ENCODE measurements at regions not wholly inside any gene's neighbourhood (a gene's known extent, or its start where the extent isn't known, plus 50 kb on each side); places are given as distances from the start of the nearest gene placed in this dataset.

DNA sequence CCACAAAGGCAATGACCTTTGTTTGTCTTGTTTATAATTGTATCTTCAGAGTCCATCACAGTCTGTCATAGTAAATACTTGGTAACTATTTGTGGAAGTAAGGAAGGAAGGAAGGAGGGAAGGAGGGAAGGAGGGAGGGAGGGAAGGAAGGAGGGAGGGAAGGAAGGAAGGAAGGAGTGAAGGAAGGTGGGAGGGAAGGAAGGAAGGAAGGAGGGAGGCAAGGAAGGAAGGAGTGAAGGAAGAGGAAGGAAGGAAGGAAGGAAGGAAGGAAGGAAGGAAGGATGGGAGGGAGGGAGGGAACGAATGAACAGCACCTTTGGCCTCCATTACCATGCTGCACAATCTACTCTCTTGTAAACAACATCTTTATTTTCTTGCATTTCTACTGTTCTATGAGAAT lies 559.5 kb upstream of the PKN2 start:
- ATAC-seq: no peak
- intact Hi-C loops (cut with DNase I): no loop called here
- WGBS, 3 donors: 40 to 75% (median 44%) methylated on average over 1 of the region's 1 CpG

DNA sequence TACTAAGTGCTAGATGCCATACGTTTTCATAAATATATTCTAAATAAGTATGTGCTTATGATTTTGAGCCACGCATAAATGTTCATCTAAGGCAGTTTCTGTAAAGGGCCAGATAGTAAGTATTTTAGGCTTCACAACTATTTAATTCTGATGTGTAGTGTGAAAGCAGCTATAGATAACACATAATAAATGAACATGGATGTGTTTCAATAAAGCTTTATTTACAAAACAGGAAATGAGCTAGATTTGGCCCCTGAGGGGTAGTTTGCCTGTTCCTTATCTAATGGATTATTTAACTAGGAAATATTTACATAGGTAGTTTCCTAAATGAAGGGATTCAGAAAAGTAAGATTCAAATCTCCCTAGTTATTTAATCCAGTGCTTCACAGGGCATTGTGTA lies 557.6 kb upstream of the PKN2 start:
- H3K9me3 ChIP-seq: no peaks in the 10 kb centered on the region
- H3K4me1 ChIP-seq: no peaks in the 10 kb centered on the region
- DNase-seq: no peak
- no peaks in the 10 kb centered on the region for H3K36me3 ChIP-seq (ENCODE audit: insufficient read depth in 1 of 2, low read depth in 1 of 2)
- TF ChIP-seq, protein P1, sequence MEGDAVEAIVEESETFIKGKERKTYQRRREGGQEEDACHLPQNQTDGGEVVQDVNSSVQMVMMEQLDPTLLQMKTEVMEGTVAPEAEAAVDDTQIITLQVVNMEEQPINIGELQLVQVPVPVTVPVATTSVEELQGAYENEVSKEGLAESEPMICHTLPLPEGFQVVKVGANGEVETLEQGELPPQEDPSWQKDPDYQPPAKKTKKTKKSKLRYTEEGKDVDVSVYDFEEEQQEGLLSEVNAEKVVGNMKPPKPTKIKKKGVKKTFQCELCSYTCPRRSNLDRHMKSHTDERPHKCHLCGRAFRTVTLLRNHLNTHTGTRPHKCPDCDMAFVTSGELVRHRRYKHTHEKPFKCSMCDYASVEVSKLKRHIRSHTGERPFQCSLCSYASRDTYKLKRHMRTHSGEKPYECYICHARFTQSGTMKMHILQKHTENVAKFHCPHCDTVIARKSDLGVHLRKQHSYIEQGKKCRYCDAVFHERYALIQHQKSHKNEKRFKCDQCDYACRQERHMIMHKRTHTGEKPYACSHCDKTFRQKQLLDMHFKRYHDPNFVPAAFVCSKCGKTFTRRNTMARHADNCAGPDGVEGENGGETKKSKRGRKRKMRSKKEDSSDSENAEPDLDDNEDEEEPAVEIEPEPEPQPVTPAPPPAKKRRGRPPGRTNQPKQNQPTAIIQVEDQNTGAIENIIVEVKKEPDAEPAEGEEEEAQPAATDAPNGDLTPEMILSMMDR (IDR thresholded peaks at IDR 0.05): no peak
- no peak overlapping the region for H3K27ac ChIP-seq
- 86 to 93% (median 90%) methylated on average over 2 of the region's 2 CpGs for WGBS, 3 donors
- ATAC-seq: no peak
- no peaks in the 10 kb centered on the region for H3K27me3 ChIP-seq (ENCODE audit: insufficient read depth in 3 of 3, low read length in 2 of 3)
- intact Hi-C loops (cut with DNase I): no loop called here
- no peak overlapping the region for H3K4me3 ChIP-seq

More for the DNA sequence above, 559.5 kb upstream of the PKN2 start:
- DNase-seq: no peak
- no peaks in the 10 kb centered on the region for H3K36me3 ChIP-seq (ENCODE audit: insufficient read depth in 1 of 2, low read depth in 1 of 2)
- no peak overlapping the region for H3K4me3 ChIP-seq
- H3K27ac ChIP-seq: no peak overlapping the region
- H3K9me3 ChIP-seq: no peaks in the 10 kb centered on the region
- TF ChIP-seq, protein P1 (IDR thresholded peaks at IDR 0.05): no peak
- no peaks in the 10 kb centered on the region for H3K4me1 ChIP-seq
- H3K27me3 ChIP-seq (ENCODE audit: insufficient read depth in 3 of 3, low read length in 2 of 3): no peaks in the 10 kb centered on the region

DNA sequence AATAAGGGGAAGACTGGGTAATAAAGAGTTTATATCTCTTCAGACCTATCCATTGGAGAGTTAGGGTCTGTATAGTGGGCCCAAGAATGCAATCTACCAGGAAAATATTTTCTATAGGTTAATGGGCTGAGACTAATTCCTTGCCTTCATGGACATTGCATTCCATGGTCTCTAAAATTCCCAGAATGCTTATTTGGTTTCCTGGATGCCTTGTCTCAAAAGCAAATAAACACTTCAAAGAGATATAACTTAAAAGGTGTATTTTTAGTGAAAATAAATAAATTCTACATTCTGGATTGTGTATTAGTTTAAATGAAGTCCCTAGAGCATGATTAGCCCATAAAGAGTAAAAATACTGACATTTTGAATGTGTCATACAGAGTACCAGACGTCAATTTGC lies 550.1 kb upstream of the PKN2 start:
- 69 to 74% (median 73%) methylated on average over 1 of the region's 1 CpG for WGBS, 3 donors
- H3K4me1 ChIP-seq: no peaks in the 10 kb centered on the region

DNA sequence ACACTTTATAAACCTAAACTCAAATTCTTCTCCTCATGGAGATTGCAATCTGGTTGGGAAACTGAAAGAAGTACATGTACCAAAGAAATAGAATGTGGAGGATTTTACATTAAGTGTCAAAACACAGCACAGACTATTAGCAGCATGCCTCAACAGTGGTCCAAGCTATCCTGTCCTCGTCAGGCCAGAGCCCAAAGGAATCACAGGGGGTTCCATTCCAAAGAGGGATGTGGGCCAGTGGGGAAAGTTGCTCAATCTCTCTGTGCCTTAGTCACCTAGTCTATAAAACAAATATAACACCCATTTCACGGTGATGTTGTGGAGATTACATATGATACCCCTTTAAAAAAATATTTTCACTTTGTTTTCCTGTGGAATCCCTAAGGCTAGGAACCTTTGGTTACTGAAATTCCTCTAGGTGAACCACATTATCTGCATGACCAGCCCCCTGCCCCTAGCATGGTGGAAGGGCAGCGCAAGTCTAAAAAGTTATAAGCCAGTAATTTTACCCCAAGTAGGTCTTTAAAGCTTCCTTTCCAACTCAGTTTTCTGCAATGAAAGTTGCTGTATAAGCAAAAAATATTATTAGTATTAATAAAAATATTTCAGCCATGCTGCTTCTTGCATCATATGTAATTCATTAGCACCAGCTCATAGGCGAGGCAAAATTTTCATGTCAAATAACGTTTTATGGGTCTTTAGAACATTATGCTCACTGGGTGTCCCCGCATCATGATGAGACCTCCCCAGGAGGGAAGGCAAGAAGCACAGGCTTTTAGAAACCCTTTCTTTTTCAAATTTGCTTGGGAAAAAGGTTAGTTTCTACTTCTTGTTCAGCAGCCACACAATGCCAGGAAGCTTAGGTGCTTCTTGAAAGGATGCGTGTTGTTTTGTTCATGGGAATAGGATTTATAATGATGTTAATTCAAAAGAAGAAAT lies 548.8 kb upstream of the PKN2 start:
- TF ChIP-seq, protein P1 (IDR thresholded peaks at IDR 0.05): no peak
- no peaks in the 10 kb centered on the region for H3K4me1 ChIP-seq
- no peak overlapping the region for H3K4me3 ChIP-seq
- DNase-seq: no peak
- no peaks in the 10 kb centered on the region for H3K27me3 ChIP-seq (ENCODE audit: insufficient read depth in 3 of 3, low read length in 2 of 3)
- H3K9me3 ChIP-seq: no peaks in the 10 kb centered on the region
- no peak overlapping the region for H3K27ac ChIP-seq
- intact Hi-C loops (cut with DNase I): no loop called here
- WGBS, 3 donors: 51 to 56% (median 53%) methylated on average over 7 of the region's 7 CpGs
- no peak for ATAC-seq
- no peaks in the 10 kb centered on the region for H3K36me3 ChIP-seq (ENCODE audit: insufficient read depth in 1 of 2, low read depth in 1 of 2)

More for the DNA sequence above, 550.1 kb upstream of the PKN2 start:
- intact Hi-C loops (cut with DNase I): no loop called here
- no peak overlapping the region for H3K4me3 ChIP-seq
- H3K9me3 ChIP-seq: no peaks in the 10 kb centered on the region
- no peaks in the 10 kb centered on the region for H3K36me3 ChIP-seq (ENCODE audit: insufficient read depth in 1 of 2, low read depth in 1 of 2)
- H3K27me3 ChIP-seq (ENCODE audit: insufficient read depth in 3 of 3, low read length in 2 of 3): no peaks in the 10 kb centered on the region
- TF ChIP-seq, protein P1 (IDR thresholded peaks at IDR 0.05): no peak
- DNase-seq (no peak), ATAC-seq (no peak)
- H3K27ac ChIP-seq: no peak overlapping the region
